ENCODE measurements at regions not wholly inside any gene's neighbourhood (a gene's known extent, or its start where the extent isn't known, plus 50 kb on each side); places are given as distances from the start of the nearest gene placed in this dataset.

DNA sequence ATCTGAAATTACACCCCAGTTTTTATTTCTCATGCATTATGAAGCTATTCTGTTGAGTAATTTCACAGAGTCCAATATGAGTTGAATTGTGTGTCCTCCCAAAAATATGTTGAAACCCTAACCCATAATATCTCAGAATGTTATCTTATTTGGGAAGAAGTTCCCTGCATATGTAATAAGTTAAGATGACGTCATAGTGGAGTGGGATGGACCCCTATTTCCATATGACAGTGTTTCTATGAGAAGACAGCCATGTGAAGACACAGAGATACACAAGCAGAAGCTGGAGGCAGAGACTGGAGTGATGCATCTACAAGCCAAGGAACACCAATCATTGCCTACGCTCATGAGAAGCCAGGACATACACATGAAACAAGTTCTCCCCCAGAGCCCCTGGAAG, 81.3 kb downstream of the RFPL4B start:
- no peak for DNase-seq
- H3K4me3 ChIP-seq = no peak overlapping the region
- H3K27ac ChIP-seq = no peak overlapping the region
- no peaks in the 10 kb centered on the region for H3K36me3 ChIP-seq
- intact Hi-C loops (cut with DNase I) = no loop called here
- H3K27me3 ChIP-seq = no peaks in the 10 kb centered on the region
- H3K9me3 ChIP-seq = no peaks in the 10 kb centered on the region
- peaks cover 2% of the 10 kb centered on the region for H3K4me1 ChIP-seq (ENCODE audit: insufficient read depth)
- WGBS, 3 donors = 84 to 92% (median 92%) methylated on average over 2 of the region's 2 CpGs
- no peak for TF ChIP-seq EP300 (IDR thresholded peaks at IDR 0.05)
- no peak for TF ChIP-seq CTCF (IDR thresholded peaks at IDR 0.05)
- TF ChIP-seq POLR2A (IDR thresholded peaks at IDR 0.05) = no peak

DNA sequence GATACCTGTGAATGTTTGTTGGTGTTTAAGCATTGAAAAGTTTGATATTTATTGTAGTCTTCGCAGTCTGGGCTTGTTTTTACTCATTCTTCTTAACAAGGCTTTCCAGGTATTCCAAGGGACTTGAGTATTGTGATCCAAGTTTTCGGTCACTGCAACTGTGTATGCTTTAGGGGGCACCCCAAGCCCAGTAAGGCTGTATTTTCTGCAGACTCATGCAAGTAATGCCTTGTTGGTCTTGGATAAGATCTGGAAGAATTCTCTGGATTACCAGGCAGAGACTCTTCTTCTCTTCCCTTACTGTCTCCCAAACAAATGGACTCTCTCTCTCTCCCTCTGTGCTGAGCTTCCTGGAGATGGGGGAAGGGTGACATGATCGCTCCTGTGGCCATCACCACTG, 82.1 kb downstream of the RFPL4B start:
- intact Hi-C loops (cut with DNase I) = no loop called here
- H3K4me1 ChIP-seq (ENCODE audit: insufficient read depth) = peaks cover 2% of the 10 kb centered on the region
- DNase-seq = no peak
- H3K27me3 ChIP-seq = no peaks in the 10 kb centered on the region
- no peak overlapping the region for H3K4me3 ChIP-seq
- H3K36me3 ChIP-seq = no peaks in the 10 kb centered on the region
- TF ChIP-seq EP300 (IDR thresholded peaks at IDR 0.05) (no peak), POLR2A (IDR thresholded peaks at IDR 0.05) (no peak), CTCF (IDR thresholded peaks at IDR 0.05) (no peak)
- no peaks in the 10 kb centered on the region for H3K9me3 ChIP-seq
- WGBS, 3 donors = 85 to 90% (median 89%) methylated on average over 3 of the region's 3 CpGs
- H3K27ac ChIP-seq = no peak overlapping the region

GRCh38 chr6:112431803-112432202, 84.7 kb downstream of the RFPL4B start:
- DNase-seq = no peak
- H3K4me1 ChIP-seq (ENCODE audit: insufficient read depth) = peaks cover 7% of the 10 kb centered on the region
- no peak overlapping the region for H3K27ac ChIP-seq
- H3K36me3 ChIP-seq = no peaks in the 10 kb centered on the region
- no peaks in the 10 kb centered on the region for H3K27me3 ChIP-seq
- WGBS, 3 donors = 95 to 99% (median 99%) methylated on average over 2 of the region's 2 CpGs
- H3K4me3 ChIP-seq = no peak overlapping the region
- no peaks in the 10 kb centered on the region for H3K9me3 ChIP-seq
- intact Hi-C loops (cut with DNase I) = no loop called here
- TF ChIP-seq POLR2A (IDR thresholded peaks at IDR 0.05) (no peak), CTCF (IDR thresholded peaks at IDR 0.05) (no peak)

DNA sequence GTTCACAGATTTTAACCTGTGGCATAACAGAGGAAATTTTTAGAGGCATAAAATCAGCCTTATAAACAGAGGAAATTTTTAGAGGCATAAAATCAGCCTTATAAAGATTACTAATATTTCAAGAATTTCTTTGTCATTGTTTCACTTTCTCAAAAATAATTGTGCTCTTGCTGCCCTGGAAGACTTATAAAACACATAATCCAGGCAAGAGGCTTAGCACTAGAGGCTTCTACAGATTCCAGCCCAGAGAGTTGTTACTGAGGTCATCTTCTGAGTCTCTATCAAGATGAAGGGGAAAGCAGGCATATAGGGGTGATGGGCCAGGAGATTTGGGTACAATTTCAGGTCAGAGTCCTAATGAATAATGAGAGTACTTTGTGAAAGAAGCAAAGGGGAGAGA, 85.7 kb downstream of the RFPL4B start:
- Histone ChIP-seq H3K27ac (no peak overlapping the region), H3K9me3 (no peaks in the 10 kb centered on the region), H3K4me3 (no peak overlapping the region), H3K4me1 (ENCODE audit: insufficient read depth) (peaks cover 11% of the 10 kb centered on the region), H3K36me3 (no peaks in the 10 kb centered on the region), H3K27me3 (no peaks in the 10 kb centered on the region)
- intact Hi-C loops (cut with DNase I) = no loop called here
- no peak for DNase-seq
- TF ChIP-seq CTCF (IDR thresholded peaks at IDR 0.05) (no peak), POLR2A (IDR thresholded peaks at IDR 0.05) (no peak), EP300 (IDR thresholded peaks at IDR 0.05) (no peak)

- peaks cover 11% of the 10 kb centered on the region for H3K4me1 ChIP-seq (ENCODE audit: insufficient read depth)
- no peak overlapping the region for H3K27ac ChIP-seq
- TF ChIP-seq POLR2A (IDR thresholded peaks at IDR 0.05) = no peak
- no peak for TF ChIP-seq CTCF (IDR thresholded peaks at IDR 0.05)
- no peaks in the 10 kb centered on the region for H3K27me3 ChIP-seq
- no peak overlapping the region for H3K4me3 ChIP-seq
- 55 to 65% (median 57%) methylated on average over 1 of the region's 1 CpG for WGBS, 3 donors
- no peaks in the 10 kb centered on the region for H3K36me3 ChIP-seq
- no peaks in the 10 kb centered on the region for H3K9me3 ChIP-seq
- intact Hi-C loops (cut with DNase I) = no loop called here
- DNase-seq = no peak
Measured at GRCh38 chr6:112433457-112433856, 86.3 kb downstream of the RFPL4B start.

Measured in ovary (tissue), 7 donors.